ENCODE measurements at regions not wholly inside any gene's neighbourhood (a gene's known extent, or its start where the extent isn't known, plus 50 kb on each side); places are given as distances from the start of the nearest gene placed in this dataset.

DNA sequence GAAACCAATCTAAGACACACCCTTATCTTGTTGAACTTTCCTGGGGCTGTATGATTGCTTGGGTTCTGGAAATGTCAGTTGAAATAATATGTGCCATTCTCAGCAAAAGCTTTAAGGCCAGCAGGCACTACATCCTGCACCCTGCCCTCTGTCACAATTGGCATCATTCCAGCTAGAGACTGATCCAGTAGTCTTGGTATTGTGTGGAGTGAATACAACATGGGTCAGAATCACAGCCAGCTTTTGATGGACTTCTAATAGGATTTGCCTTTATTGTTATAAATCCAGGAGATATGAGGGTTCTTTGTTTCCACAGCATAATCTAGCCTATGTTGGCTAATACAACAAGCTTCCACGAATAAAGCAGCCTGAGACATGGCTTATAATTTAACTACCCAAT is 617.0 kb upstream of the CDH2 start:
- Histone ChIP-seq H3K27me3 (ENCODE audit: control insufficient read depth in 2 of 2, insufficient read depth in 2 of 2, low read length in 2 of 2) (no peaks in the 10 kb centered on the region), H3K4me1 (ENCODE audit: control insufficient read depth in 2 of 2, insufficient read depth in 2 of 2, low read length in 2 of 2) (no peaks in the 10 kb centered on the region), H3K9me3 (ENCODE audit: control insufficient read depth in 2 of 2, low read length in 2 of 2) (peaks cover 0 to 4% of the 10 kb centered on the region in 2 donors), H3K36me3 (ENCODE audit: control insufficient read depth in 2 of 2, insufficient read depth in 2 of 2, low read length in 2 of 2) (no peaks in the 10 kb centered on the region), H3K4me3 (ENCODE audit: low read length in 2 of 2) (no peak overlapping the region), H3K9ac (ENCODE audit: low read depth in 1 of 2, low read length in 2 of 2) (no peak overlapping the region), H3K27ac (ENCODE audit: low read depth in 2 of 2, low read length in 2 of 2) (no peak overlapping the region)

DNA sequence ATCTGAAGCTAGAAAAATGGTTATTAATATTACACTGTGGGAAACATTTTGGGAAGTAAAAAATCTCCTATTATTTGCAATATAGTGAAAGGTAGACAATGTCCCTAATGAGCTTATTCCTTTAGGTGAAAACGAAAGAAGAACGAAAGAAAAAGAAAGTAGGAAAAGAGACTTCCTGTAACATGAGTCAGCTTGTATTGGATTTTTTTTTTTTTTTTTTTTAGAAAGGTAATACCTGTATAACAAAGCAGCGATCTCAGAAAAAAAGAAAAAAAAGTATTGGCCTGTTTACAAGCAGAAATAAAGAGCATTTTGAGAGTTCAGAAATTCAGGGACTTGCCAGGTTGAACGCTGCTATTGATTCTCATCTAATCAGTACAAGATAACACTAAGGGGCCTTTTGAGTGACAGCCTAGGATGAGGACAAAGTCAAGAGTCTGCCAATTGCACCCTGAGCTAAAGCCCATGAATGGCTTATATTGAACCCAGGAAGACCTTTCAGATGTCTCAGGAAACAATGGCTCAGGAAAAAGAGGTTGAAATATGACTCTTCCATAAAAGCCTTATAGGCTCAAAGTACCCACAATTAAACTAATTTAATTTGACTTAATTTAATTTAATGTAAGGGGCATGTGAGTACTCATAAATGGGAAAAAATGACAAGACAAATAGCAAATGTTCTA is 615.6 kb upstream of the CDH2 start:
- H3K36me3 ChIP-seq (ENCODE audit: control insufficient read depth in 2 of 2, insufficient read depth in 2 of 2, low read length in 2 of 2) = no peaks in the 10 kb centered on the region
- no peaks in the 10 kb centered on the region for H3K27me3 ChIP-seq (ENCODE audit: control insufficient read depth in 2 of 2, insufficient read depth in 2 of 2, low read length in 2 of 2)
- peaks cover 0 to 7% of the 10 kb centered on the region in 2 donors for H3K9me3 ChIP-seq (ENCODE audit: control insufficient read depth in 2 of 2, low read length in 2 of 2)
- H3K9ac ChIP-seq (ENCODE audit: low read depth in 1 of 2, low read length in 2 of 2) = no peak overlapping the region
- H3K4me1 ChIP-seq (ENCODE audit: control insufficient read depth in 2 of 2, insufficient read depth in 2 of 2, low read length in 2 of 2) = no peaks in the 10 kb centered on the region
- H3K4me3 ChIP-seq (ENCODE audit: low read length in 2 of 2) = no peak overlapping the region
- no peak overlapping the region for H3K27ac ChIP-seq (ENCODE audit: low read depth in 2 of 2, low read length in 2 of 2)

DNA sequence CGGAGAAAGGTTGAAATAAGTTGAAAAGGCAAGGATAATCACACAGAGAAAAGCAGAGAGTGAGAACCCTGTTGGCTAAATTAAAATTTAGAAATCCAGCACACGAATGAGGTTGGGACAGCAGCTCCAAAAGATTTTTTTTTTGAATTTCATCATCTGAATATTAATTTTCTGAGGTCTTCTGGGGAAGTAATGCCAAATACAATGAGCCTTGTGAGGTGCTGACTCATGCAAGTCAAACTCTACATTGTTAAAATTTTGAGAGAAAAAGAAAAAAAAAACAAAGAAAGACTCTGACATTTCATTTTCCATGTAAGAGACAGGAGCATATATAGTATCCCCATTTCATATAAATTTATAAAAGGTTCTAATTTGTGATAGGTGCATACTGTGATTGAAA is 614.2 kb upstream of the CDH2 start:
- Histone ChIP-seq H3K4me3 (ENCODE audit: low read length in 2 of 2) (no peak overlapping the region), H3K27ac (ENCODE audit: low read depth in 2 of 2, low read length in 2 of 2) (no peak overlapping the region), H3K9me3 (ENCODE audit: control insufficient read depth in 2 of 2, low read length in 2 of 2) (peaks cover 0 to 7% of the 10 kb centered on the region in 2 donors)

DNA sequence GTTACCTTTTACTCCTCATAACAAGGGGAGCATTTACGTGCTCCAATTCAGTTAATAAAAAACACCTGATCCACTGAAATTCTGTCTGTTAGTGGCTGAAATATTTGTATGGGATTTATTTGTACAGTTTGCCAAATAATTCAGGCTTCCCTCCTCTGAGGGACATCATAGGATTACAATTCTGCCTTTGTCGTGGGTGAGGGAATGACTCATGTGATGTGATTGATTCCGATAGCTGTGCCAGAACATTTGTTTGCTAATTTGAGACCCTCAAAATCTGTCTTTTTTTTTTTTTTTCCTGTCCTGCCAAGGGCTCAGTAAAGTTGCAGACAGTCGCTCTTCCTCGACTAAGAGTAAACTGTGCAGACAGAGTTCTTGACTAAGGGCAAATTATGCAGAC is 612.6 kb upstream of the CDH2 start:
- H3K9me3 ChIP-seq (ENCODE audit: control insufficient read depth in 2 of 2, low read length in 2 of 2) = peaks cover 0 to 7% of the 10 kb centered on the region in 2 donors
- H3K36me3 ChIP-seq (ENCODE audit: control insufficient read depth in 2 of 2, insufficient read depth in 2 of 2, low read length in 2 of 2) = no peaks in the 10 kb centered on the region
- H3K4me3 ChIP-seq (ENCODE audit: low read length in 2 of 2) = no peak overlapping the region
- no peaks in the 10 kb centered on the region for H3K27me3 ChIP-seq (ENCODE audit: control insufficient read depth in 2 of 2, insufficient read depth in 2 of 2, low read length in 2 of 2)
- no peaks in the 10 kb centered on the region for H3K4me1 ChIP-seq (ENCODE audit: control insufficient read depth in 2 of 2, insufficient read depth in 2 of 2, low read length in 2 of 2)
- no peak overlapping the region for H3K9ac ChIP-seq (ENCODE audit: low read depth in 1 of 2, low read length in 2 of 2)
- H3K27ac ChIP-seq (ENCODE audit: low read depth in 2 of 2, low read length in 2 of 2) = no peak overlapping the region

More for the DNA sequence above, 614.2 kb upstream of the CDH2 start:
- no peak overlapping the region for H3K9ac ChIP-seq (ENCODE audit: low read depth in 1 of 2, low read length in 2 of 2)
- no peaks in the 10 kb centered on the region for H3K27me3 ChIP-seq (ENCODE audit: control insufficient read depth in 2 of 2, insufficient read depth in 2 of 2, low read length in 2 of 2)
- H3K36me3 ChIP-seq (ENCODE audit: control insufficient read depth in 2 of 2, insufficient read depth in 2 of 2, low read length in 2 of 2) = no peaks in the 10 kb centered on the region
- H3K4me1 ChIP-seq (ENCODE audit: control insufficient read depth in 2 of 2, insufficient read depth in 2 of 2, low read length in 2 of 2) = no peaks in the 10 kb centered on the region

DNA sequence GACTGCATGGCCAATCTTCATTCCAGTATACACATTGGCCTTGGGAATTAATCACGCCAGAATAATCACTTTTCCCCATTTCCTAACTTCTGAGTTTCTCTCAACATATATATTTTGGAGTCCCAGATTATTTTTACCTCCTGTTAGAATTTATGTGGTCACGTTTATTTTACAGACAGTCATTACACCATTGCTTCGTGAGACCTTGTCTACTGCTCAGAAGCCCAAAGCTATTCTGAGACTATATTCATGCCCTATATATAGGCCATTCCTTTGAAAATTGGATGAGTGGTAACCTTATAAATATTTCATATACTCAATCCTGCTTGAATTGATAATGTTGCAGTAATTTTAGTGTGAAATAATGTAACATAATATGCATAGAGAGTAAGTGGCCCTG is 610.0 kb upstream of the CDH2 start:
- Histone ChIP-seq H3K9me3 (ENCODE audit: control insufficient read depth in 2 of 2, low read length in 2 of 2) (peaks cover 0 to 3% of the 10 kb centered on the region in 2 donors), H3K9ac (ENCODE audit: low read depth in 1 of 2, low read length in 2 of 2) (no peak overlapping the region), H3K36me3 (ENCODE audit: control insufficient read depth in 2 of 2, insufficient read depth in 2 of 2, low read length in 2 of 2) (no peaks in the 10 kb centered on the region), H3K27ac (ENCODE audit: low read depth in 2 of 2, low read length in 2 of 2) (no peak overlapping the region), H3K27me3 (ENCODE audit: control insufficient read depth in 2 of 2, insufficient read depth in 2 of 2, low read length in 2 of 2) (no peaks in the 10 kb centered on the region), H3K4me1 (ENCODE audit: control insufficient read depth in 2 of 2, insufficient read depth in 2 of 2, low read length in 2 of 2) (no peaks in the 10 kb centered on the region), H3K4me3 (ENCODE audit: low read length in 2 of 2) (no peak overlapping the region)

DNA sequence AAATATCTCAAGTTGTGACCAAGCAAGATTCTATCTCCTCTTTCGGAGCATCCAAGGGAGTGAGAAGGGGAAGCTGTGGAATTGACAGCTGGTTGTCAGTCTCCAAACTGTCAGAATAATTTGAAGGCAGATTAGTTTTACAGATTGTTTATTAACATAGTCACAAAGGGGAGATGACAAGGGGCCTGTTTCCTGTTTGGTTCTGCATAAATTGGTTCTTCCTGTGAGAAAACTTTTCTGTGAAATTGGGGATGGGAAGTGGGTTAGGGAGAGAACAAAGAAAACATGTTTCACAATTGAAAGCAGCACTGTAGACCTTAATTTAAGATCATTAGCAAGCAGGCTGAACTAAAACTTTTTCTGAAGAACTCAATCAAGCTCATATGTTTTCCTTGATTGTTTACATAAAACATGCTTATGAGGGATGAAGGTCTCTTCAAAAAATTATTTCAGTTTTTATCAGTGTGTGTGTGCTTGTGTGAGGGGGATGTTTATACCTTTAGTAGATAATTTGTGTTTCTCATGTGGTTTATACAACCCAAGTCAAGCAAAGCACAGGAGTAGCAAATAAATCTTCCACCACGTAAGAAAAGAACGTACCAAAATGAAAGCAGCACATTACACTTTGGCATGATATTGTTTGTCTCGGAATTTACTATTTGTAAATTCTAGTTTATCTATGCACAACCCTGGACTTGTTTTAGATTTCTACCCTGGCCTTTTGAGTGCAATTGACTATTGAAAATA is 604.9 kb upstream of the CDH2 start:
- H3K27me3 ChIP-seq (ENCODE audit: control insufficient read depth in 2 of 2, insufficient read depth in 2 of 2, low read length in 2 of 2) = no peaks in the 10 kb centered on the region
- no peaks in the 10 kb centered on the region for H3K36me3 ChIP-seq (ENCODE audit: control insufficient read depth in 2 of 2, insufficient read depth in 2 of 2, low read length in 2 of 2)
- H3K9me3 ChIP-seq (ENCODE audit: control insufficient read depth in 2 of 2, low read length in 2 of 2) = no peaks in the 10 kb centered on the region
- no peaks in the 10 kb centered on the region for H3K4me1 ChIP-seq (ENCODE audit: control insufficient read depth in 2 of 2, insufficient read depth in 2 of 2, low read length in 2 of 2)
- H3K27ac ChIP-seq (ENCODE audit: low read depth in 2 of 2, low read length in 2 of 2) = no peak overlapping the region
- no peak overlapping the region for H3K4me3 ChIP-seq (ENCODE audit: low read length in 2 of 2)
- H3K9ac ChIP-seq (ENCODE audit: low read depth in 1 of 2, low read length in 2 of 2) = no peak overlapping the region

DNA sequence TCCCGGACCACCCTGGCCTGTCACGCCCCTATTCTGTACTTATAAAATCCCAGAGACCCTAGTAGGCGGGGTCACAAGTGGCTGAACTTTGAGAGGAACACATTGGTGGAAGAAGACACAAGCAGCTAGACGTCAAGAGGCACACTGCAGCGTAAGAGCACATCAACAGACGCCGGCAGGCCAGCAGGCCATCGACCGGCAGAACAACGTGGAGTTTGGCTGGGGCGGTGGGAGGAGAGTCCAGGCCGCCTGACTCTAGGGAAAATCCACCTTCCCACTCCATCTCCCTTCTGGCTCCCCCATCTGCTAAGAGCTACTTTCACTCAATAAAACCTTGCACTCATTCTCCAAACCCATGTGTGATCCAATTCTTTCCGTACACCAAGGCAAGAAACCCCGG is 601.8 kb upstream of the CDH2 start:
- H3K9ac ChIP-seq (ENCODE audit: low read depth in 1 of 2, low read length in 2 of 2) = no peak overlapping the region
- no peaks in the 10 kb centered on the region for H3K4me1 ChIP-seq (ENCODE audit: control insufficient read depth in 2 of 2, insufficient read depth in 2 of 2, low read length in 2 of 2)
- no peaks in the 10 kb centered on the region for H3K27me3 ChIP-seq (ENCODE audit: control insufficient read depth in 2 of 2, insufficient read depth in 2 of 2, low read length in 2 of 2)
- H3K9me3 ChIP-seq (ENCODE audit: control insufficient read depth in 2 of 2, low read length in 2 of 2) = no peaks in the 10 kb centered on the region
- no peak overlapping the region for H3K4me3 ChIP-seq (ENCODE audit: low read length in 2 of 2)
- H3K36me3 ChIP-seq (ENCODE audit: control insufficient read depth in 2 of 2, insufficient read depth in 2 of 2, low read length in 2 of 2) = no peaks in the 10 kb centered on the region
- H3K27ac ChIP-seq (ENCODE audit: low read depth in 2 of 2, low read length in 2 of 2) = no peak overlapping the region

DNA sequence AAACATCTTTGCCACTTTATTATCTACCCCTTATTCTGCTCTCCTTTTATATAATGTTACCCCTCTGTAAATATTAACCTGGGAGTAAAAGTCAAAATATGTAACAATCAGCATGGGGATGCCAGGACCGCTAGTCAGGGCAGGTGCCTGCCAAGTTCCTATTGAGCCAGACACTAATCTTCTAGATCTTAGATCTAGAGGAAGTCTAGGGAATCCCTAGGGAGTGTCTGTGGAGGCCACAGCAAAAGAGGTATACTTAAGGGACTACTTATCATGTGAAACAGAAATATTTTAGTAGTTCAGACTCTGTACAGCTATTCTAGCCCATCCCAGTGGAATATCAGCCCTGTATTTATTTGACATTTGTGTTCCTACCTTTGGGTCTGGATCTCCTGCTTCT is 600.8 kb upstream of the CDH2 start:
- H3K36me3 ChIP-seq (ENCODE audit: control insufficient read depth in 2 of 2, insufficient read depth in 2 of 2, low read length in 2 of 2) = no peaks in the 10 kb centered on the region

DNA sequence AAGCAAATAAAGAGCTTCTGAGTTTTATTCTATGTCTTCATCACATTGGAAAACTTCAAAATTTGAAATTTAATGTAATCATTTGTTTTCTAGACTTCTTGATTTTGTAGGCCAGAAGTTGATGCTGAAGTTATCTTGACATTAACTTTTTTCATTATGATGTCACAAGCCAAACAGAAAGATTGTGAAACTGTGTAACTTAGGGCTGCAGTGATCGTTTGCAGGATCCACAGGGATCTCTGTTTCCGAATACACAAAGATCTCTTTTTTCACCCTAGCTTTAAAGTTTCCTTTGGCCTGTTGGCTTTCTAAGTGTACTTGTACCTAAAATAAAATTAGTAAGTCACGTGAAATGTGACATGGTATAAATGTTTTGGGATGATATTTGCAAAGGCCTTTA is 594.9 kb upstream of the CDH2 start:
- no peak overlapping the region for H3K4me3 ChIP-seq (ENCODE audit: low read length in 2 of 2)

More for the DNA sequence above, 600.8 kb upstream of the CDH2 start:
- H3K4me1 ChIP-seq (ENCODE audit: control insufficient read depth in 2 of 2, insufficient read depth in 2 of 2, low read length in 2 of 2) = no peaks in the 10 kb centered on the region
- no peaks in the 10 kb centered on the region for H3K27me3 ChIP-seq (ENCODE audit: control insufficient read depth in 2 of 2, insufficient read depth in 2 of 2, low read length in 2 of 2)
- H3K9me3 ChIP-seq (ENCODE audit: control insufficient read depth in 2 of 2, low read length in 2 of 2) = no peaks in the 10 kb centered on the region
- no peak overlapping the region for H3K9ac ChIP-seq (ENCODE audit: low read depth in 1 of 2, low read length in 2 of 2)
- H3K4me3 ChIP-seq (ENCODE audit: low read length in 2 of 2) = no peak overlapping the region
- no peak overlapping the region for H3K27ac ChIP-seq (ENCODE audit: low read depth in 2 of 2, low read length in 2 of 2)

DNA sequence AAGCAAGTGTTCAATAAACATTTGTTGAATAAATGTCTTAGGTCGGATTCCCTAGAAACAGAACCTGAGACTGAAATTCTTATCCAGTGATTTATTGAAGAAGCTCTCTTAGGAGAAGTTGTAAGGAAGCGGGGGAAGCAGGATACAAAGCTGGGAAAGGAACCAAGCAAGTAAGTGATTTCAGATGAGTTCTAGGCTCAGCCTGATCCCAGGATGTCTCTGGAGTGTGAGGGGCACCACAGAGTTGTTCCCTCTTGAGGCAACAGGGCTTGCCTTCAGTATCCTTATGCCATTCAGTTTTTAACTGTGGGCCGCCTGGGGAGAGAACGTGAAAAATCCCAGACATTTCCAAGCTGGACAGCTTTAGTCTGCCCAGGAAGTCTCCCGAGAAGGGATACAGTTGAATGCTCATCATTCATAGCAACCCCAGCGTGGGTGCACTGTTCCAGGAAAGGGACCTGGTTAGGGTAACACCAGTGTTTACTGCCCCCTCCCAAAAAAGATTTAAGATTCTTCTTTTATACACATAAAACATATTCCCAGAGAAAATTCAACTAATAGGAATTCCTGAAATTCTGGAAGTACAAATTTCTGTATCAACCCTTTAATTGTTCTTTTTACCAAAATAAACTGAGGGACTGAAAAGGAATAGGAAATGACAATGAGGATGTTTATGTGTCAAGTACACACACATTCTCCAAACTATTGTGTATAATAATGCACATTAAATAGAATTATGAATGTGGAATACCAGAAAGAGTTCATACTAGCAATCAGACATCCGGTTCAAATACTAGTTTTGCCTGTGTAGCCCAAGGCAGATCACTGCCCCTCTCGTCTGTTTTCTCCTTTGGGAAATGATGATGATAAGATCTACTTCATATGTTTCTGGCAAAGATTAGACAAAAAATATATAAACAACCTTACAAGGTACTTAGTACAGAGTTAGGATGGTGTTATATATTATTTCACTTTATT is 592.1 kb upstream of the CDH2 start:
- Histone ChIP-seq H3K27me3 (ENCODE audit: control insufficient read depth in 2 of 2, insufficient read depth in 2 of 2, low read length in 2 of 2) (no peaks in the 10 kb centered on the region), H3K4me3 (ENCODE audit: low read length in 2 of 2) (no peak overlapping the region)

More for the DNA sequence above, 594.9 kb upstream of the CDH2 start:
- Histone ChIP-seq H3K4me1 (ENCODE audit: control insufficient read depth in 2 of 2, insufficient read depth in 2 of 2, low read length in 2 of 2) (no peaks in the 10 kb centered on the region), H3K9ac (ENCODE audit: low read depth in 1 of 2, low read length in 2 of 2) (no peak overlapping the region), H3K9me3 (ENCODE audit: control insufficient read depth in 2 of 2, low read length in 2 of 2) (no peaks in the 10 kb centered on the region), H3K36me3 (ENCODE audit: control insufficient read depth in 2 of 2, insufficient read depth in 2 of 2, low read length in 2 of 2) (no peaks in the 10 kb centered on the region), H3K27me3 (ENCODE audit: control insufficient read depth in 2 of 2, insufficient read depth in 2 of 2, low read length in 2 of 2) (no peaks in the 10 kb centered on the region), H3K27ac (ENCODE audit: low read depth in 2 of 2, low read length in 2 of 2) (no peak overlapping the region)

More for the DNA sequence above, 592.1 kb upstream of the CDH2 start:
- H3K9me3 ChIP-seq (ENCODE audit: control insufficient read depth in 2 of 2, low read length in 2 of 2) = no peaks in the 10 kb centered on the region
- H3K27ac ChIP-seq (ENCODE audit: low read depth in 2 of 2, low read length in 2 of 2) = no peak overlapping the region
- H3K9ac ChIP-seq (ENCODE audit: low read depth in 1 of 2, low read length in 2 of 2) = no peak overlapping the region
- no peaks in the 10 kb centered on the region for H3K36me3 ChIP-seq (ENCODE audit: control insufficient read depth in 2 of 2, insufficient read depth in 2 of 2, low read length in 2 of 2)
- no peaks in the 10 kb centered on the region for H3K4me1 ChIP-seq (ENCODE audit: control insufficient read depth in 2 of 2, insufficient read depth in 2 of 2, low read length in 2 of 2)

All from mucosa of rectum (tissue), 2 donors.